ENCODE measurements at regions not wholly inside any gene's neighbourhood (a gene's known extent, or its start where the extent isn't known, plus 50 kb on each side); places are given as distances from the start of the nearest gene placed in this dataset.

GRCh38 chr19:31171936-31172335 lies 177.3 kb downstream of the TSHZ3 start (continued):
- TF ChIP-seq HMGXB4 (CRISPR knock-in tag; IDR thresholded peaks at IDR 0.05) (no peak), ZNF219 (CRISPR knock-in tag; IDR thresholded peaks at IDR 0.05; ENCODE audit: borderline replicate concordance) (no peak), SP1 (CRISPR knock-in tag; conservative IDR thresholded peaks at IDR 0.05) (no peak), PRDM15 (CRISPR knock-in tag; IDR thresholded peaks at IDR 0.05) (no peak), JAZF1 (CRISPR knock-in tag; IDR thresholded peaks at IDR 0.05) (no peak)

GRCh38 chr19:31170046-31170445 lies 179.2 kb downstream of the TSHZ3 start:
- ATAC-seq (no peak), DNase-seq (ENCODE audit: low spot score) (no peak)
- Mint-ChIP-seq H3K9me3 (no peaks in the 10 kb centered on the region), H3K27ac (no peak overlapping the region; the same call in 1 of the 2 replicates), H3K36me3 (no peaks in the 10 kb centered on the region), H3K4me1 (peaks cover 5% of the 10 kb centered on the region), H3K4me3 (no peak overlapping the region), H3K27me3 (ENCODE audit: low read depth) (no peaks in the 10 kb centered on the region; the same call in 1 of the 2 replicates)
- POLR2A ChIA-PET, result no interaction called here
- CTCF ChIA-PET, result interaction anchor here (1.0 kb wide), 1 partner anchor 116 kb away, joined by 3 read pairs; no protein-coding TSS in a partner anchor
- TF ChIP-seq ATF3 (CRISPR knock-in tag; conservative IDR thresholded peaks at IDR 0.05) (no peak), EMX1 (CRISPR knock-in tag; IDR thresholded peaks at IDR 0.05) (no peak), CREM (CRISPR knock-in tag; IDR thresholded peaks at IDR 0.05) (no peak), AFF4 (CRISPR knock-in tag; IDR thresholded peaks at IDR 0.05; ENCODE audit: borderline replicate concordance) (no peak), ZNF396 (CRISPR knock-in tag; IDR thresholded peaks at IDR 0.05; ENCODE audit: borderline replicate concordance) (no peak), KAT7 (CRISPR knock-in tag; IDR thresholded peaks at IDR 0.05; ENCODE audit: borderline replicate concordance) (no peak), NR2C2 (CRISPR knock-in tag; IDR thresholded peaks at IDR 0.05) (no peak), MXD4 (CRISPR knock-in tag; IDR thresholded peaks at IDR 0.05; ENCODE audit: borderline replicate concordance) (no peak), NFYB (CRISPR knock-in tag; conservative IDR thresholded peaks at IDR 0.05; ENCODE audit: low read depth) (no peak), AR (CRISPR knock-in tag; IDR thresholded peaks at IDR 0.05) (no peak), ZBTB21 (CRISPR knock-in tag; IDR thresholded peaks at IDR 0.05; ENCODE audit: borderline replicate concordance) (no peak), CDX4 (CRISPR knock-in tag; IDR thresholded peaks at IDR 0.05; ENCODE audit: borderline replicate concordance) (no peak), ELF4 (CRISPR knock-in tag; IDR thresholded peaks at IDR 0.05; ENCODE audit: low read depth) (no peak), ETV6 (CRISPR knock-in tag; IDR thresholded peaks at IDR 0.05) (no peak), ZNF425 (CRISPR knock-in tag; conservative IDR thresholded peaks at IDR 0.05) (no peak)
